ENCODE measurements at regions not wholly inside any gene's neighbourhood (a gene's known extent, or its start where the extent isn't known, plus 50 kb on each side); places are given as distances from the start of the nearest gene placed in this dataset.

DNA sequence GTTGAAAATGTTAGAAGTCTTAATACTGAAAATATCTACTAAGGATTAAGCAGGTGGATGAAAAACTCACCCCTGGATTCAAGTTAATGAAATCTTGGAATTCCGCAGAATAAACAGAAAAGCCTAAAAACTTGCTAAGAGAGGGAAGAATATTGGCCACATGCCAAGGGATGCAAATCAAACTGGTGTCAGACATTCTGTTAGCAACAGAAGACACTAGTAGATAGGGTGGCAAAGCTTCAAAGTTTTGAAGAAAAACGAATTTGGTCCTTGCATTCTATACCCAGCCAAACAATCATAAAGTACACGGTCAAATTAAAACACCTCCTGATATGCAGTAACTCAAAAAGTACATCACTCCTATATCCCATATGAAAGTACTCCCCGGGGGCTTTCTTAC, 77.1 kb upstream of the ADTRP start:
- no peak overlapping the region for H3K4me3 Mint-ChIP-seq
- H2AFZ ChIP-seq (ENCODE audit: insufficient read depth, low read depth, low read length, poor library complexity, severe bottlenecking): no peak overlapping the region
- peaks cover 5% of the 10 kb centered on the region for H3K27me3 Mint-ChIP-seq
- no peaks in the 10 kb centered on the region for H3K27me3 ChIP-seq (replicated peaks in 1 of 4; ENCODE audit: control extremely low read depth in 1 of 4, control insufficient read depth in 3 of 4, insufficient read depth in 4 of 4, low read length in 3 of 4)
- no peak overlapping the region for H3K27ac ChIP-seq (ENCODE audit: low read length in 2 of 2)
- no peak overlapping the region for H3K9ac ChIP-seq (ENCODE audit: low read length)
- H3K4me1 Mint-ChIP-seq: peaks cover 2% of the 10 kb centered on the region
- WGBS (ENCODE audit: insufficient coverage): 50% methylated on average over 2 of the region's 4 CpGs
- no peak overlapping the region for H3K4me2 ChIP-seq (replicated peaks; ENCODE audit: low read depth, low read length, poor library complexity, severe bottlenecking)
- H3K9me3 ChIP-seq (ENCODE audit: control extremely low read depth in 1 of 3, control insufficient read depth in 2 of 3, insufficient read depth in 1 of 3, low read length in 2 of 3): no peaks in the 10 kb centered on the region
- no peaks in the 10 kb centered on the region for H3K79me2 ChIP-seq (ENCODE audit: control insufficient read depth, insufficient read depth, low read length)
- H3K9me3 Mint-ChIP-seq (ENCODE audit: insufficient read depth): no peaks in the 10 kb centered on the region
- intact Hi-C loops (cut with micrococcal nuclease): no loop called here
- no peaks in the 10 kb centered on the region for H4K20me1 ChIP-seq (ENCODE audit: control insufficient read depth, insufficient read depth, low read length, poor library complexity, severe bottlenecking)
- DNase-seq: no peak
- no peak overlapping the region for H3K27ac Mint-ChIP-seq
- no peak for ATAC-seq (ENCODE audit: low read depth)
- no peaks in the 10 kb centered on the region for H3K4me1 ChIP-seq (ENCODE audit: control insufficient read depth in 2 of 2, insufficient read depth in 2 of 2, low read length in 2 of 2)
- TF ChIP-seq CTCF (IDR thresholded peaks at IDR 0.05) (no peak), EZH2 (IDR thresholded peaks at IDR 0.05; ENCODE audit: borderline replicate concordance, insufficient read depth, low read depth, low read length, poor library complexity, severe bottlenecking) (no peak)
- POLR2A ChIA-PET: no interaction called here
- CTCF ChIA-PET: no interaction called here
- no peak overlapping the region for H3K4me3 ChIP-seq (ENCODE audit: control extremely low read depth in 1 of 5, extremely low read depth in 1 of 5, insufficient read depth in 1 of 5, low read depth in 2 of 5, low read length in 4 of 5)
- no peaks in the 10 kb centered on the region for H3K36me3 ChIP-seq (replicated peaks in 1 of 2; ENCODE audit: control extremely low read depth in 1 of 2, control insufficient read depth in 1 of 2, extremely low read depth in 1 of 2, insufficient read depth in 2 of 2, low read length in 1 of 2)

- no peaks in the 10 kb centered on the region for H3K9me3 Mint-ChIP-seq (ENCODE audit: insufficient read depth)
- intact Hi-C loops (cut with micrococcal nuclease): no loop called here
- no peaks in the 10 kb centered on the region for H3K36me3 ChIP-seq (replicated peaks in 1 of 2; ENCODE audit: control extremely low read depth in 1 of 2, control insufficient read depth in 1 of 2, extremely low read depth in 1 of 2, insufficient read depth in 2 of 2, low read length in 1 of 2)
- DNase-seq: no peak
- H3K9ac ChIP-seq (ENCODE audit: low read length): no peak overlapping the region
- H3K4me2 ChIP-seq (replicated peaks; ENCODE audit: low read depth, low read length, poor library complexity, severe bottlenecking): no peak overlapping the region
- ChIA-PET POLR2A (no interaction called here), CTCF (no interaction called here)
- no peaks in the 10 kb centered on the region for H3K79me2 ChIP-seq (ENCODE audit: control insufficient read depth, insufficient read depth, low read length)
- peaks cover 5% of the 10 kb centered on the region for H3K27me3 Mint-ChIP-seq
- no peak overlapping the region for H3K27ac ChIP-seq (ENCODE audit: low read length in 2 of 2)
- no peak overlapping the region for H3K4me3 Mint-ChIP-seq
- H3K4me1 Mint-ChIP-seq: peaks cover 2% of the 10 kb centered on the region
- H3K9me3 ChIP-seq (ENCODE audit: control extremely low read depth in 1 of 3, control insufficient read depth in 2 of 3, insufficient read depth in 1 of 3, low read length in 2 of 3): no peaks in the 10 kb centered on the region
- no peak overlapping the region for H2AFZ ChIP-seq (ENCODE audit: insufficient read depth, low read depth, low read length, poor library complexity, severe bottlenecking)
- no peak overlapping the region for H3K27ac Mint-ChIP-seq
- ATAC-seq (ENCODE audit: low read depth): no peak
- H4K20me1 ChIP-seq (ENCODE audit: control insufficient read depth, insufficient read depth, low read length, poor library complexity, severe bottlenecking): no peaks in the 10 kb centered on the region
- H3K27me3 ChIP-seq (replicated peaks in 1 of 4; ENCODE audit: control extremely low read depth in 1 of 4, control insufficient read depth in 3 of 4, insufficient read depth in 4 of 4, low read length in 3 of 4): no peaks in the 10 kb centered on the region
- H3K4me3 ChIP-seq (ENCODE audit: control extremely low read depth in 1 of 5, extremely low read depth in 1 of 5, insufficient read depth in 1 of 5, low read depth in 2 of 5, low read length in 4 of 5): no peak overlapping the region
- H3K4me1 ChIP-seq (ENCODE audit: control insufficient read depth in 2 of 2, insufficient read depth in 2 of 2, low read length in 2 of 2): no peaks in the 10 kb centered on the region
- 97% methylated on average over 3 of the region's 7 CpGs for WGBS (ENCODE audit: insufficient coverage)
- TF ChIP-seq CTCF (IDR thresholded peaks at IDR 0.05) (no peak), EZH2 (IDR thresholded peaks at IDR 0.05; ENCODE audit: borderline replicate concordance, insufficient read depth, low read depth, low read length, poor library complexity, severe bottlenecking) (no peak)
Measured at GRCh38 chr6:11854408-11855165, 76.0 kb upstream of the ADTRP start.
